GM18511 (cell line): ENCODE measurements at regions not wholly inside any gene's neighbourhood (a gene's known extent, or its start where the extent isn't known, plus 50 kb on each side); places are given as distances from the start of the nearest gene placed in this dataset.

Experiments used
- ATAC-seq: cut with Tn5 transposase; IDR thresholded peaks from one replicate; pipeline ENCODE4 v1.9.1; 2021; ENCODE audit warnings: mild to moderate bottlenecking, moderate library complexity; ENCODE audit not compliant: unreplicated experiment

DNA sequence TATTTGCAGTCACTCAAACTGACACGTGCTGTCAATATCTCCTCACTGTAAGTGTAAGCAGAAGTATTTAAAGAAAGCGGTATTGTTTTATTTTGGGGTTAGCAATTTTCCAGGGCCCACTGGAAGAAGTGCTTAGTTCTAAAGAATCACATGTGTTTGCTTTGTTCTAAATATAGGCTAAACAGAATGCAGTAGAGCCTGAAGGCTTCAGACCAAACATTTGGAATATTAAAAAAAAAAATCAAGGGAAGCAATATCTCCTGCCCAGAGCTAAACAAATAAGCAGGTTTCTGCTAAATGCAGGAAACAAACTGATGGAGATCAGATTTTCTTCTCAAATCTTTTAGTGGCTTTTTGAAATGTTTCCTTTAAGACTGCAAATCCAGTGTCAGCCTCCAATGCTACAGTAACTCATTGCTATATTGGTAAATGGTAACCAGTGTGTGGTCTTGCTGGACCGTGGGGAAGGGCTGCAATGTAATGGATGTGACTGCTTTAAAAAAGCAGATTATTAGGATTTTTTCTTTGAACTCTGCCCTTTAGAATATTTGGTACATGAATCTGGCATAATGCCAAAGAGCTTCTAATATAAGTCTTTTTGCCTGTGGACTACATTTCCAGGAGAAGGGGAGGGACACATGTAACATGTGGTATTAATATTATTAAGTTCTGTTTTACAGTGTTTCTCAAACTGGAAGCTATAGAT is 317.1 kb upstream of the FERMT1 start:
- no peak for ATAC-seq

DNA sequence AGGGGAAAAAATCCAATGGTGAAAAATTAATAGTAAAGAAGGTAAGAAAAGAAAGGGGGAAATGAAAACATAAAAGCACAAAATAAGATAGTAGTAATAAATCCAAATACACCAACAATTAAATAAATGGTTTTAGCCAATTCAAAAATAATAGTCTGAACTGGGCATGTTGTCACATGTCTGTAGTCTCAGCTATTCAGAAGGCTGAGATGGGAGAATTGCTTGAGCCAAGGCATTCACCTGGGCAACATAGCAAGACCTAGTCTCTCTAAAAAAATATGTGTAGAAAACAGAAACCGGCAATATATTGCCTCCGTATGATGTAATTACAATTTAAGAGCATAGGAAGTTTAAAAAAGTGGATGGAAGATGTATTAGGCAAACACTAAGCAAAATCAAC is 311.3 kb upstream of the FERMT1 start:
- no peak for ATAC-seq

DNA sequence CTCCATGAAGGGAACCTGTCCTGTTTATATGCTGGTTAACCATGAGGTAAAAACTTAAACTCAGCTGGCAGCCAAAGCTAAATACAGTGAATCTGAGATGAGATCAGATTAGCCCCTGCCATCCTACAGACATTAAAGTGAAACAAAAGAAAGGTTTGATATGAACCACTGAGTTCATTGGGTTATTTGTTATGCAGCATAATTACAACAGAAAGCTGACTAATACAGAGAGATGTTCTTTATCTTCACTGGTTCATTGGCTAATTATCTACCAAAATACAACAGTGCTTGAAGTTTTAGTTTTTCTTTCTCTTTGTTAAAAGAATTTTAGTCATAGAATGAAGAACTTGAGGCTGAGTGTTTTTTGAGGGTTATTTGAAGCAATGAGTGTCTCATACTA is 307.6 kb upstream of the FERMT1 start:
- ATAC-seq: no peak

DNA sequence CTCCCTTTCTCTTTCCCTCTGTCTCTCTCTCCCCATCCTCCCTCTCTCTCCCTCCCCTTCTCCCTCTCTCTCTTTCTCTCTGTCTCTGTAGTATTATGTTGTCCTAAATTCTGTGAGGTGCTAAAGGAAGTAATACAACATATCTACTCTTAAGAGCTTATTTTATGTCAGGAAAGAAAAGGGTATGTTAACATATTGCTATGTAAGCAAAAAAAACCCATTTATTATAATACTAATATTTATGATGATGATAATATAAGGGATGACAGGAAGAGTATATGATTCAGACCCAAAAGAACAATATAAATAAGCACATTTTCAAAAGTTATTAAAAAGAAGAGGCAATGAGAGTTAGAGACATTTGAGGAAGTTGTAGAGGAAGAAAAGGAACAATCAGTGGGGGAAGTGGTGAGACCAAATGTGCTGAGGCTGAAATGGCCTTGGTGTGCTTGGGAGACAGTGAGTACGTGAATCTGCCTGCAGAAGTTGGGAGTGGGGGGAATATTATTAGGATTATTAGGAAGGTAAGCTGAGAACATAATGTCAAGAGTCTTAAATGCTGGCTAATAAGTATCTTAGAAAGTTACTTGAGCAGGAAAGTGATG is 303.6 kb upstream of the FERMT1 start:
- no peak for ATAC-seq

DNA sequence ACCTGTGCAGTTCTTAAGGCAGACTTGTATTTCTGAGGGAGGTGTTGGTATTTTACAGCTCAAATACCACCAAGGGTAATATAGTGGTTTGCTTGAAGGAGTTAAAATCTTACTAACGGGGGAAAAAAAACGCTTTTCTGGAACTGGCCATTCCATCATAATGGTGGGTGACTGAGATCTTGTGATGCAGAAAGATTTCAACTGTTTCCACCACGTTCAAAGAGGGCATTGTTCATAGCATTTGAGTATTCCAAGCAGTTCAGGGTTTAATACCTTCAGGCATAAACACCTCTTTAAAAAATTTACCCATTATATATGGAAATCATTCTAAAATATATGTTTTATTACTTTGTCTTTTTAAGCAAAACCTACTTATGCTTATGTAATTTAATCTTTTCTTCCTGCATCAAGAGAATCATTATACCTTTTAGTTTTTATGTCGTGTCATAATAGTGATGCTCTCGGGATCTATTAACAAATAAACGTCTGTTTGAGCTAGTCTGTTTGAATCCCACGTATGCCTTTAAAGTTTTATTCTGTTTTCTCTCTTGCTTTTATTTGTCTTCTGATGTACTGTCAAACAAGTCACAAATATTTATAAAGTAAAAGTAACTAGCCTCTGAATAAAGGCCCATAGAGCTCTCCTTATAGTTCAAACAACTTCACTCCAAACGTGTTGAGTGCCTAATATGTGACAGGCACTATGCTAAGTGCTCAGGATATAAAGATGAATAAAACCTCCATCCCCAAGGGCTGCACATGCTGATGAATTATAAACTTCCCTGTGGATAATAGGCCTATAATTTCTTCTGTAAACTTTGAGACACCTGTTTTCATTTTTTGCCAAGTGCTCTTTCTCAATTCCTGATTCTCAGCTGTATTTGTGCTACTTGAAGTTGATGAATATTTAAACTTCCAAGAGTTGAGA is 298.8 kb upstream of the FERMT1 start:
- ATAC-seq: no peak

DNA sequence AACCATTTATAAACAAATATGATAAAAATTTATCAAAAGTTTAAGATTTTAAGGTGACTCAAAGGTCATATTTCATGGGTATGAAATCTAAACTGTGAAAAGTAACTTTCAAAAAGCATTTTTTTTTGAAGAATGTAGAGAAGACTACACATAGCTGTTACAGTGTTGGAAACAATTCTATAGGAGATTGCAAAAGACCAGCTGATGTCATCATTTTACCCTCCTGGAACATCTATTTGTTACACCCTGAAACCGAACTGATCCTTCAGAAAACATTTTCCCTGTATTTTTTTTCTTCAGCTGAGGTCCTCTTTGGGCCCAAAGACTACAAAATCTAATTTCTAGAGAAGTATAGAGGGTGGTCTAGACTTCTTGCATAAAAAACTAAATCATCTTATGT is 297.5 kb upstream of the FERMT1 start:
- no peak for ATAC-seq

DNA sequence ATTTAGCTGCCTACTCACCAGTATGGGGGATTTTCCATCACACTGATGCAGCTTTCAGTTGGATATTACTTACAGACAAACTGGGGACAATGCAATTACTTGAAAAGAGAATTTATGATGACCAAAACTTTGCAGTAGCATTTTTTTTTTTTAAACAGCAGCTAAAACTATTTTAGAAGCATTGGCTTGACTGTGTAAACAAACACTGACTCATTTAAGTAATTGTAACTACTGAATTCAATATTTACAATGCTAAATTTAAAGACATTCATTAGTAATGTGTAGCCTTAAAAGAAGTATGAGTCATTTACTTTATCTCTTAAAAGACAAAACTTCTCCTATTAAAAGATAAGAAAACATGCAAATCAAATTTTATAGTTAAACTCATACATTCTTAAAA is 295.9 kb upstream of the FERMT1 start:
- no peak for ATAC-seq

DNA sequence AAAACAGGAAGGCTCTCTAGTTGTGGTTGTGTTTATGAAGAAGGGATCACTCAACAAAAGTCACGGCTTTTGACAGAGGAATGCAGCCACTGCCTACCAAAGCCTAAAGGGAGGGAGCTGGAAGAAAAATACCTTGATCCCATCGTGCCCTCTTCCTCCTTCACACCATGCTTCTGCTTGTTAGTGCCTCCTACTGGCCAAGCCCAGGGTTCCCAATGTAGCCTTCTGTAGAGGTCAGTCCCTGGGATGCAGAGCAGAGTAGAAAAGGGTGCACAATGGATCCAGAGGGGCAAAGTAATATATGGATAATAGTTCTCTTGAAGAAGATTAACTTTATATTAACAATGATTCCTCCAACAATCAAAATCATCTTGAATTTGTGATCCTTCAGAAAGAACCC is 293.5 kb upstream of the FERMT1 start:
- ATAC-seq: no peak

DNA sequence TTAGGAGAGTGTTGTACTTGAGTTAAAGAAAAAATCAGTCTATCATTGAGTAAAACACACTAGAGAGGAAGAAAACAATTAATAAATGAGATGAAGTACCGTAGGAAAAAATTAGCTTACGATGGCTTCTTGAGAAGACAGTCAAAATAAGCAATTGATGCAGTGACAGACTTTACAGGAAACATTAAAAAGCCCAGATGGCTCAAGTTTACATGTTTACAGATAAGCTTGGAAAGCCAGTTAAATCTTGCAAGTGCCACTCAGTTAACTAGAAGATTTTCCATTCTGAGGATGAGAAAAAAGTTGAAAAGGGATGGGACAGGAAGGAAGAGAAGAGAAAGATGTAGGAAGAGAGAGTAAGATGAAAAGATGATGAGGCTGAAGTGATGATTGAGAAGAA is 288.8 kb upstream of the FERMT1 start:
- ATAC-seq: no peak

DNA sequence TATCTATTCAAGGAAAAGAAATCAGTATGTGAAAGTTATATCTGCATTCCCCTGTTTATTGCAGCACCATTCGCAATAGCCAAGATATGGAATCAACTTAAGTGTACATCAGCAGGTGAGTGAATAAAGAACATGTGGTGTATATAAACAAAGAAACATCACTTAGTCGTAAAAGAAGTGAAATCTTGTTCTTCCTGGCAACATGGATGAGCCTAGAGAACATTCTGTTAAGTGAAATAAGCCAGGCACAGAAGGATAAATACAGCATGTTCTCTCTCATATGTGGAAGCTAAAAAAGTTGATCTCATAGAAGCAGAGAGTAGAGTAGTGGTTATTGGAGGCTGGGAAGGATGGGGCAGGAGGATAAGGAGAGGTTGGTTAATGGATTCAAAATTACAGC is 287.9 kb upstream of the FERMT1 start:
- ATAC-seq: no peak

DNA sequence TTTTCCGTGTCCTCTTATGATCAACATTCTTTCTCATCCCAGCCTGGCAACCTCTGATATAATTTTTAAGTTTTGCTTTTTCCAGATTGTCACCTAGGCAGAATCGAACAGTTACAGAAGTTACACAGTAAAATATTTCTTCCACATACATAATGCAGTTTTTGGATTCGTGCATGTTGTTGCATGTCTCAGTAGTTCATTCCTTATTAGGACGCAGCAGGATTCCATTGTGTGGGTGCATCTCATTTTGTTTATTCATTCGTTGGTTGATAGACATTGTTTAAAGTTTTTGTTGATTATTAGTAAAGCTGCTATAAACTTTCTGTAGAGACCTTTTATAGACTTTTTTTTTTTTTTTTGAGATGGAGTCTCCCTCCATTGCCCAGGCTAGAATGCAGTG is 284.3 kb upstream of the FERMT1 start:
- no peak for ATAC-seq

DNA sequence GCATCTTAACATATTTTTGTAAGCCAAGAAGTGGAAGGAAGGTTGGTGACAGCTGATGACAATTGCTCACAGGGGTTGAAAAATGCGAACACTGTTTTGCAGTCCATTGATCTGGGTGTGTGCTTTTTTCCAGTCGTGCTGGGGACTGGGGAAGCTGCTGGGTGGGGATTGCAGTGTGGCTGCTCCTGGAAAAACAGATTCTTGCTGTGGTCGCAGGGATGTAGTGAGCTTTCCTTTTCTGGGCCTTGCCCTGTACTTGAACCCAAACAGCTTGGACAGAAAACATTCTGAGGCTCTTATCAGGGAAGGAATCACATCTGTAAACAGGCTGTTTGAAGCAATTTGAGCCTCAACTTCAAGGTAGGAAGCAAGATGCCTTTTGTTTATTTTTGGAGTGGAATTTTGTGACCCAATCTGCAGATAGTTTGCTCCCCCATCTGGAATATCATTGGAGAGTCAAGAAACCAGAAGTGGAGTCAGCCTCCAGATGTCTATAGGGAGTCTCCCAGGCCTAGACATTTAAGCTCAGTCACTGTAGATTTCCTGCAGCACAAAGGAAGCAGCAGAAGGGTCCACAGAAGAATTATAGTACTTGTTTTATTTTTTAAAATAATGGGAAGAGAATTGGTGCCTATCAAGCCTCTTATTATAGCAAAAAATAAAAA is 279.2 kb upstream of the FERMT1 start:
- no peak for ATAC-seq

DNA sequence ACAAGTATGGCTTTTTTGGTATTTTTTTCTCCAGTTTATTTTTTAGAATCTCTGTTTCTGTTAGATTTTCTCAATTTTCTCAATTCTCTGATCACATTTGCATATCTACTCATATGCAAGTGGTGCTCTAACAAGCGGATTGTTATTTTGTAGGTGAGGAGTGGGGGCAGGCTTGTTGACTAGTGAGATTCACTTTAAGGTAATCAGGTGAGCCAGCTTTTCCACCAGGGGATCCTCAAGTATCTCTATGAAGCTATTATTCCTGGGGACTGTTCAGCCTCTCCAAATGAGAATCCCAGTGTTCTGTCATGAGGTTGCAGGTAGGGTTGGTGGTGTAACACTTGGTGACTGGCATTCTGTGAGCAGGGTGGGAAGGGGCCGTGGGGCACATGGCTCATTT is 274.3 kb upstream of the FERMT1 start:
- no peak for ATAC-seq

DNA sequence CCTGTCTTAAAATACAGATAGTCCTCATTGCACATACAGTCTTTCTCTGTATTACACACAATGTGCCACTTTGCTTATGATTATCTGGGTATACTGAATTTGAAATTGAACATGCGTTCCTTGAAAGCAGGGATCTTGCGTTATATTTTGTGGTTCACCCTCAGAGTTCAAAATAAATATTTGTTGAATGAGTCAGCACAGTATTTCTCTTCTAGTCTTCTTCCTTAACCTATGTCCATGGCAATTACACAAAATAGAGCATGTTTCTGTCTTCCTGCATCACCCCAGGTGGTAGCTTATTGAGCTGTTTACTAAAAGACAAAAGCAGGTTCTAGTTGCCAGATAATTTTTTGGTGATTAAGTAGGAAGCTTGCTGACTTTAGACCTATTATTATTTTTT is 272.9 kb upstream of the FERMT1 start:
- no peak for ATAC-seq

DNA sequence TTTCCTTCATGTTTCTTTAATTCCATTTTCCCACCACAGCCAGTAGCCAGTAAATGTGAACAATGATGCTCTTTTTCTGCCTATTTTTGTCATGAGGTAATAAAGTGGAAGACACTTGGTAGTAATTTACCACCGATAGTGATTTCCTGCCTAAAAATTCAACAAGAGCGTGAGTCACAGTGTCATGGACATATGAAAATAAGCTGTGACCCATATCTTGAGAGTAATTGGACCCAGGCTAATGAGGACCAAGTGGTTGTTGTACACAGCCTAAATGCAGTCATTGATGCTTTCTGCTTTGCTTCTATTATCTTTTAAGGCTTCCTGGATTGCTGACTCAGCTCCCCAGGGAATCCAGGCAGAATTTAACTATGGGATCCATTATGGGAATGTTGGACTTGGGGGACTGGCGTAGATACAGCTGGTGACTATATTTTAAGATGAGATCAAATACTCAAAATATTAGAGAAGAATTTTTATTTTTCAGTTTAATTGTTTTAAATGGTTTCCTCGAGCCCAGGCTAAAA is 265.9 kb upstream of the FERMT1 start:
- no peak for ATAC-seq

DNA sequence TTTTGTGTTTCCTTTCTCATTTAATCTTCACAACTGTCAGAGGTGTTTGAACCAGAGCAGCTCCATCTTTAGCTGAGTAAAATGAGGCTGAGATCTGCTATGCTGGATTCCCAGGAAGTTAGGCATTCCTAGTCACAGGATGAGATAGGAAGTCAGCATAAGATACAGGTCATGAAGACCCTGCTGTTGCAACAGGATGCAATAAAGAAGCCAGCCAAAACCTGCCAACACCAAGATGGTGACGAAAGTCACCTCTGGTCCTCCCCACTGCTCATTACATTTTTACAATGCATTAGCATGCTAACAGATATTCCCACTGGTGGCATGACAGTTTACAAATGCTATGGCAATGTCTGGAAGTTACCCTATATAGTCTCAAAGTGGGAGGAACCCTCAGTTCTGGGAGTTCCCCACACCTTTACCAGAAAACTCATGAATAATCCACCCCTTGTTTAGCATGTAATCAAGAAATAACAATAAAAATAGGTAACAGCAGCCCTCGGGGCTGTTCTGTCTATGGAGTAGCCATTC is 262.2 kb upstream of the FERMT1 start:
- no peak for ATAC-seq

DNA sequence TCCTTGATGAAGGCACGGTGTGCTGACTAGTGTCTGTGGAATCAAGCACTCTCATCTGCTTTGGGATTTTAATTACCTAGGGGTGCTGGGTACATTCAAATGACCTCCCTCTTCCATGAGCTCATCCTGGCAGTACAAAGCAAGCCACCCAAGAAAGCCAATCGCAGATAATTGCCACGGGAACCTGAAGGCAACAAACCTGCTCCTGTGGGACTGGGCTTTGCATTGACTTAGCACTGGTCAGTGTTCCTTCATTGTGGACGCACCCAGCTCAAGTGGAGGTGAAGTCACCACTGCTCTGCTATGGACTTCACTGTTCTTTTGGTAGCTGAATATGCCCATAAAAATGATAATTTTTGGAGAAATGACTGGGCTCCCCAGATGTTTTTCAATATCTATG is 261.6 kb upstream of the FERMT1 start:
- no peak for ATAC-seq

DNA sequence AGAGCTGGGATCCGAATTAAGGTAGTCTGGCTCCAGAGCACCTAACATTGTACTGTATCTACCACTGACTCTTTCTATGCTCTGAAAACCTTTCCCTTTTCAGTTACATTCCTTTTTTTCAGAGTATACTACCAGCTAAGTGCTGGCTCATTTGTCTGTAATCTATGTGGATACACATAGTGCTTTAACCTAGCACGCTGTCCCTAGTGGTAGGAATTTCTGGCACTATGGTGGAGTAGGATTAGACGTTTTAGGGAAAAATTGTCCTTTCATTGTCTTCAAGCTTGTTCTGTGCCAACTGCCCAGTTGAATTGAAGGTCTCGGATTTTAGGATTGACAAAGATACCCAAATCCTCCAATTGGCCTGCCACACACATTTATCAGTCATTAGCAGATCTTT is 259.1 kb upstream of the FERMT1 start:
- ATAC-seq: no peak

DNA sequence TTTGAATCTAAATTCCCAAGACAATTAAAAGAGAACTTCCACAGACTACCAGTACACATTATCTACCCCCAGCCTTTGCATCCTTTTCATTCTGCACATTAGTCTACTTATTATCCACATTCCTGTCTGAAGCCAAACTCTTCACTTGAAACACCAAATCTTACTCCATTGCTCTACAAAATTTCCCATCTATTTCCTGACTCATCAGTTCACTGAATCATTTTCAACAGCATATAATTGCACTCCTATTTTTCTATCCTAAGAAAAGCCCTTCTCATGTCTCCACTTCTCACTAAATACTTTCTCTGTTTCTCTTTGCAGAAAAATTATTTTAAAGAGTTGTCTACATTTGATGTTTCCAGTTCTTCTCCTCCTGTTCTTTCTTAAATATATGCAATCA is 239.4 kb upstream of the FERMT1 start:
- ATAC-seq: no peak

DNA sequence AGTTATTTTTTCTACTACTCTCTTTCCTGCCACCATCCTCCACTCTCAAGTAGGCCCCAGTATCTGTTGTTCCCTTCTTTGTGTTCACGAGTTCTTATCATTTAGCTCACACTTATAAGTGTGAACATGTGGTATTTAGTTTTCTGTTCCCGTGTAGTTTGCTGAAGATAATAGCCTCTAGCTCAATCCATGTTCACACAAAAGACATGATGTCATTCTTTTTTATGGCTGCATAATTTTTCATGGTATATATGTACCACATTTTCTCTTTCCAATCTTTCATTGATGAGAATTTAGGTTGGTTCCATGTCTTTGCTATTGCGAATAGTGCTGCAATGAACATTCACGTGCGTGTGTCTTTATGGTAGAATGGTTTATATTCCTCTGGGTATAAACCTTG is 237.9 kb upstream of the FERMT1 start:
- ATAC-seq: no peak
